T-helper 17 cell (primary cell): ENCODE measurements at regions not wholly inside any gene's neighbourhood (a gene's known extent, or its start where the extent isn't known, plus 50 kb on each side); places are given as distances from the start of the nearest gene placed in this dataset.

Experiments used
- ATAC-seq: fragments of 150-1000 bp; cut with Tn5 transposase; 2 replicates; pipeline ENCODE4 v1.10.0; 2021; ENCODE audit warnings: mild to moderate bottlenecking, moderate library complexity
- DNase-seq, 3 donors: peaks; one replicate each; pipeline versions ENCODE4 v3.0.0 to v3.0.0-alpha.2; 2020 to 2021
- H3K9me3 ChIP-seq: one replicate; pipeline ENCODE4 v1.7.0; 2013; ENCODE audit warnings: low read length, mild to moderate bottlenecking; ENCODE audit not compliant: control insufficient read depth, poor library complexity, severe bottlenecking
- H3K27ac Mint-ChIP-seq: one replicate; pipeline ENCODE4 v1.8.0; 2022; ENCODE audit warnings: mild to moderate bottlenecking, moderate library complexity, mixed read lengths
- H3K27me3 Mint-ChIP-seq: one replicate; pipeline ENCODE4 v1.8.0; 2022; ENCODE audit warnings: mixed read lengths
- H3K36me3 Mint-ChIP-seq: one replicate; pipeline ENCODE4 v1.8.0; 2022; ENCODE audit warnings: low read depth, mixed read lengths
- H3K4me1 Mint-ChIP-seq: one replicate; pipeline ENCODE4 v1.8.0; 2022; ENCODE audit warnings: mild to moderate bottlenecking, mixed read lengths
- H3K4me3 Mint-ChIP-seq: one replicate; pipeline ENCODE4 v1.8.0; 2022; ENCODE audit warnings: mild to moderate bottlenecking, moderate library complexity, mixed read lengths

DNA sequence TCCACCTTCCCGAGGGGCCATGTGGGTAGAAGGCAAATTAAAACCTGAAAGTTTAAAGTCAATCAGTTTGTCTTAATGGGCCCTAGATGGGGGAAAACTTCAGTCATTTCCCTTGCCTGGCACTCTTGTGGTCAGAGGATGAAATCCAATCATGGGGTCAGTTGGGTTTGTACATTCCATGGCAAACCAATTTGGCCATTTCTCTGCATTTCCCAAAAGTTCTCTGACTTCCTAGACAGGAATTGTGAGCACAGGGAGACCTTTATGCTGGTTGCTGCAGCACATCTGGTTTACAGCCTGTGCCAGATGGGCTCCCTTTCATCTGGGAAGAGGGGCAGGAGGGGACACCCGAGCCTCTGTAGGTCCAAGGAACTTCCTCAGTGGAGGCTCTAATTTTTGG, 113.0 kb downstream of the CYP26A1 start:
- DNase-seq = no peak
- no peaks in the 10 kb centered on the region for H3K9me3 ChIP-seq
- no peak for ATAC-seq
- H3K36me3 Mint-ChIP-seq = no peaks in the 10 kb centered on the region
- peaks cover 19% of the 10 kb centered on the region for H3K27me3 Mint-ChIP-seq
- H3K4me3 Mint-ChIP-seq = no peak overlapping the region
- H3K27ac Mint-ChIP-seq = no peak overlapping the region
- no peaks in the 10 kb centered on the region for H3K4me1 Mint-ChIP-seq

DNA sequence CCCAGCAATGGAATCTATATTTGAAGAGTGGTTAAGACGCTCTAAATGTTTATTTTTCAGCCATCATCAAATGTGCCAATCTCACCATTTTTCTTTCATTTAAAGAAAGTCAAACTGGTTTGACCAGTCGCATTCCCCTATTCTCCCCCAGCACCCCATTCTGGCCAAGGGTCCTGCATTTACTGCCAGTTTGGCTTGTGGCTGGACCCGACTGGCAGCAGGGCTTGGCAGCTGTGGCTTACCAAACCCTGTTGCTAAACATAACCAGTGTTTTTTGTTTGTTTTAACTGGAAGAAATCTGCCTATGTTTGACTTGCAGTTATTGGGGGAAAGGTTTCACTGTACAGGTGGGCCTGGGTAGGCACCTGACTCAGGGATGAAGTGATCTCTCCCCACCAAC, 116.3 kb downstream of the CYP26A1 start:
- Mint-ChIP-seq H3K4me3 (no peak overlapping the region), H3K4me1 (no peaks in the 10 kb centered on the region), H3K36me3 (no peaks in the 10 kb centered on the region), H3K27ac (no peak overlapping the region), H3K27me3 (peaks cover 43% of the 10 kb centered on the region)
- ATAC-seq (no peak), DNase-seq (no peak)
- no peaks in the 10 kb centered on the region for H3K9me3 ChIP-seq

DNA sequence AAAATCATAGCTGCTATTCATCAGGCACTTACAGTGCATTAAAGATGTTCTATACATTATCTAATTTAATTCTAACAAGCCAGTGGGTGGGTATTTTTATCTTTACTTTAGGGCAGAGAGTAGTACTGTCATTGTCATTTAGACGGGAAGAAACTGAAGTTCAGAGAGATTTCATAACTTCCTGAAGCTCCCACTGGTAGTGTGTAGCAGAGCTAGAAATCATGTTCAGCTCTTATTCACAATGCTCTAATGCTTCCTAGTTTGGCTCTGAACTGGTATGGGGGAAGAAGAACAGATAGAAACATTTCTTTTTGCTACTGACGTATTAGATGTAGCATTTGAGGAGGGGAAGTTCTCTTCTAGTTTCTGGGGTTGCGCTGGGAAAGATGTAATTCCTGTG, 116.7 kb downstream of the CYP26A1 start:
- ATAC-seq (no peak), DNase-seq (no peak)
- no peaks in the 10 kb centered on the region for H3K4me1 Mint-ChIP-seq
- peaks cover 44% of the 10 kb centered on the region for H3K27me3 Mint-ChIP-seq
- no peak overlapping the region for H3K4me3 Mint-ChIP-seq
- H3K9me3 ChIP-seq = no peaks in the 10 kb centered on the region
- no peaks in the 10 kb centered on the region for H3K36me3 Mint-ChIP-seq
- H3K27ac Mint-ChIP-seq = no peak overlapping the region

DNA sequence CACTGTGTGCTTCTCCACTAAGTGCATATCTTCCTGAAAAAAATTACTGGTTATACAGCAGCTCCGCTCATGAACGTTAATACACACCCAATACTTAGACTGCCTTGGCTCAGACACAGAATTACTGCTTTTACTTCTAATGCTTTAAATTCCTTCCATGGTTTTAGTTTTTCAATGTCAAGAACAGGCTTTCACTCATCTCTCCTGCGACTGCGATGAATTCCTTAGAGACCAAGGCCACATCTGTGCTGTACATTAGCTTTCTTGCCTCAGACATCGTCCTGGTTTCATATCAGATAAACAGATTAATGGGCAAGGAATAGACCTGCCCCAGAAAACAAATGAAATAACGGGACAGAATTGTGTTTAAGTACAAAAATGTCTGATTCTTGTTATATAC, 120.2 kb downstream of the CYP26A1 start:
- peaks cover 4% of the 10 kb centered on the region for H3K4me1 Mint-ChIP-seq
- no peak overlapping the region for H3K4me3 Mint-ChIP-seq

DNA sequence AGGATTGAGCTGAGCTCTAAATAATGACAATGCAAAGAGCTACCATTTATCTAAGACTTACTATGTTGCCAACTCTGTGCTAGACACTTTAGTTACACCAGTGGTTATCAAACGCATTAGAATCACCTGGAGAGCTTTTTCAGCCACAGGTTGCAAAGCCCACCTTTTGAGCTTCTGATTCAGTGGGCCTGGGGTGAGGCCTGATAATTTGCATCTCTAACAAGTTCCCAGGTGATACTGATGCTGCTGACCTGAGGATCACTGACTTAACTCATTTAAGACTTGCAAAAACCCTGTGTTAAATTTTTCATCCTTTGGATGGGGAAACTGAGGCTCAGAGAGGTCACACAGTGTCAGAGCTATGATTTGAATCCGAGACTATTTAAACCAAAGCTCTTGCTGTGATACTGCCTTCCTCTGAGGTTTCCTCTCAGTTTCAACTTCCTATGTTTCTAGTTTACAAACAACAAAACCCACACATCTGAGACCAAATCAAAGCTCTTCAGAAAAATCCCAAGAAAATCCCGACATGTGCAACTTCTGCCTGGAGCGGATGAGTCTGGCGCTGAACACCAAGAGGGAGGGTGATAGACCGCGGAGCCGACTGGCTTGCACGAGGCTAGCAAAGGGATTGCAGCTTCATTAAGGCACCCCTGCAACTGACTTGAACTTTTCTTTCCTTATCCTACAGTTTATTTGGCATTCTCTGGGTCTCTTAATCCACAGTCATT, 124.9 kb downstream of the CYP26A1 start:
- H3K4me1 Mint-ChIP-seq = peaks cover 7% of the 10 kb centered on the region
- DNase-seq (no peak), ATAC-seq (no peak)
- H3K4me3 Mint-ChIP-seq = peak overlapping the region; percentile 36
- H3K36me3 Mint-ChIP-seq = no peaks in the 10 kb centered on the region
- peaks cover 36% of the 10 kb centered on the region for H3K27me3 Mint-ChIP-seq
- H3K27ac Mint-ChIP-seq = no peak overlapping the region
- no peaks in the 10 kb centered on the region for H3K9me3 ChIP-seq

More for the DNA sequence above, 120.2 kb downstream of the CYP26A1 start:
- no peak for DNase-seq
- ATAC-seq = no peak
- H3K9me3 ChIP-seq = no peaks in the 10 kb centered on the region
- Mint-ChIP-seq H3K36me3 (no peaks in the 10 kb centered on the region), H3K27me3 (peaks cover 51% of the 10 kb centered on the region), H3K27ac (no peak overlapping the region)

DNA sequence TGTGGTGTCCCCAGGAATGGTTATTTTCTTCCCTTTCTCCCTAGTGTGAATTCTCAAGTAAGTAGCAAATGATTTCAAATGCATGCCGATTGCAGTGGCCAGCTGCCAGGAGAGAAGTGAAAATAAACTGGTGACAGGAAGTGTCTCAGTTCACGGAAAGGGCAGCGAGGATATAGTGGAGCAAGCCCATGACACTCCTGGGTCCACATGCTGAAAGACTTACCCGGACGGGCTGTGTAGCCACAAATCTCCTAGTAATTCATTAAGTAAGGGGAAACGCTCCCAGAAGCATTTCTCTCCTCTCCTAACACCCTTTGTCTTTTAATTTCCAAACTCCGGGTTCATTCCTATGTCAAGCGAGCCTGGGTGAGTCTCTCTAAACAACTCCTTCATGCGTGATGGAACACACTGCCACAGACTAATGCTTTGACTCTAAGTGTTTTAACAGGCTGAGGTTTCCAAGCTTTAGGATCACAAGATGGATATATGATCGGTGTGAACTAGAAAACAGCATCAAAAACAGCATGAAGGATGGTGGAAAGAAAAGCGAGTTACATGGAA, 125.6 kb downstream of the CYP26A1 start:
- ATAC-seq = no peak
- no peak overlapping the region for H3K27ac Mint-ChIP-seq
- DNase-seq = no peak
- H3K4me1 Mint-ChIP-seq = peaks cover 7% of the 10 kb centered on the region
- no peaks in the 10 kb centered on the region for H3K36me3 Mint-ChIP-seq
- no peaks in the 10 kb centered on the region for H3K9me3 ChIP-seq
- peak overlapping the region; percentile 36 for H3K4me3 Mint-ChIP-seq
- peaks cover 29% of the 10 kb centered on the region for H3K27me3 Mint-ChIP-seq

DNA sequence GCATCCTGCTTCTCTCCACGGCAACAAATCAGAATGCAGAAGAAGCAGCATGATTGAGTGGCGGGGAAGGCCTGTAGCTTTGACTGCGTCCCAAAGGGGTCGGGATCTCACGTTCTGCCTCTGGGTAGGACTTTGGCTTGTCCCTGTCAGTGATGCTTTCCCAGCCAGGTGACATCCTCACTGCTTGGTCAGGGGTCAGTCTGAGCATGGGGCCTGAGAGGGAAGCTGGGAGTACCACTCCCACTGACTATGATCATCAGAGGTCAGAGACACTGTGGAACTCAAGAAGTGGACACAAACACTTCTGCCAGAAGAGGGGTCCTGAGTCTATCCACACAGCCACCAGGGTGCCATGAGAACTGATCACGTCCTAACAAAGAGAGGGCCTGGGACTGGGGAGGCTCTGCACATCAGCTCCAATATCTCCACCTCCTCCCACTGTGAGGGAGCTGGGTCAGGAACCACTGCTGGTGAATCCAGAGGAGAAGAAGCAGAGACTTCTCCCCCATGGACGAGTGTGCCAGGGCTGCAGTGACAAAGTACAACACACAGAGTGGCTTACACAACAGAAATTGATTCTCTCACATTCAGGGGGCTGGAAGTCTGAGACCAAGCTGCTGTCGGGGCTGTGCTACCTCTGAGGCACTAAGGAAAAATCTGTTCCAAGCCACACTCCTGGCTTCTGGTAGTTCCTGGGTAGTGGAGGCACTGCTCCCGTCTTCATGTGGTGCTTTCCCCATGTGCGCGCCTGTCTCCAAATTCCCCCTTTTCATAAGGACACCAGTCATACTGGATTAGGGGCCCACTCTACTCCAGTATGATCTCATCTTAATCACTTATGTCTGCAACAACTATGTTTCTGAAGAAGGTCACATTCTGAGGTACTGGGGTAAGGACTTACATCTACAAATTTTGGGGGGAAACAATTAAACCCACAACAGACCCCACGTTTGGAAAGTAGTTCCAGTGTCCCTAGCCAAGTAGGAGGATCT, 131.1 kb downstream of the CYP26A1 start:
- DNase-seq = no peak
- Mint-ChIP-seq H3K4me3 (no peak overlapping the region), H3K36me3 (no peaks in the 10 kb centered on the region), H3K4me1 (no peaks in the 10 kb centered on the region), H3K27me3 (no peaks in the 10 kb centered on the region), H3K27ac (peak overlapping the region; percentile 16)
- no peaks in the 10 kb centered on the region for H3K9me3 ChIP-seq
- ATAC-seq = no peak

DNA sequence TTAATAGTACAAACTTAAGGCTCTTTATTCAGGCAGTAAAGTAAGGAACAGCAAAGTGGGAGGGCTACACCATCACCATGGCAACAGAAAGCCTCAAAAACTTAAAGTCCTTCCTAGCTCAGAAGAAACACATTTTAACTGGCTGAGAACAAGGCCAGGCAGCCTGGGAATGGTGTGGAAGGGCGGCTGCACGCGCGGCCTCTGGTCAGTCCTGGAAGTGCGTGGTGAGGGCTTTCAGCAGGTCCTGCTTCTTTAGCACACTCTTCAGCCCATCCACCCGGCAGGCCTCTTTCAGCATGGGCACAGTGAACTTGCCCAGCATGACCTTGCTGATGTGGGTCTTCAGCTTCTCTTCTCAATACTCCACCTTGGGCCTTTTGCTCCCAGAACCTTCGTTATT, 133.0 kb downstream of the CYP26A1 start:
- no peak for DNase-seq
- Mint-ChIP-seq H3K27ac (no peak overlapping the region), H3K4me3 (no peak overlapping the region), H3K27me3 (no peaks in the 10 kb centered on the region), H3K4me1 (no peaks in the 10 kb centered on the region), H3K36me3 (no peaks in the 10 kb centered on the region)
- ATAC-seq = no peak
- no peaks in the 10 kb centered on the region for H3K9me3 ChIP-seq

DNA sequence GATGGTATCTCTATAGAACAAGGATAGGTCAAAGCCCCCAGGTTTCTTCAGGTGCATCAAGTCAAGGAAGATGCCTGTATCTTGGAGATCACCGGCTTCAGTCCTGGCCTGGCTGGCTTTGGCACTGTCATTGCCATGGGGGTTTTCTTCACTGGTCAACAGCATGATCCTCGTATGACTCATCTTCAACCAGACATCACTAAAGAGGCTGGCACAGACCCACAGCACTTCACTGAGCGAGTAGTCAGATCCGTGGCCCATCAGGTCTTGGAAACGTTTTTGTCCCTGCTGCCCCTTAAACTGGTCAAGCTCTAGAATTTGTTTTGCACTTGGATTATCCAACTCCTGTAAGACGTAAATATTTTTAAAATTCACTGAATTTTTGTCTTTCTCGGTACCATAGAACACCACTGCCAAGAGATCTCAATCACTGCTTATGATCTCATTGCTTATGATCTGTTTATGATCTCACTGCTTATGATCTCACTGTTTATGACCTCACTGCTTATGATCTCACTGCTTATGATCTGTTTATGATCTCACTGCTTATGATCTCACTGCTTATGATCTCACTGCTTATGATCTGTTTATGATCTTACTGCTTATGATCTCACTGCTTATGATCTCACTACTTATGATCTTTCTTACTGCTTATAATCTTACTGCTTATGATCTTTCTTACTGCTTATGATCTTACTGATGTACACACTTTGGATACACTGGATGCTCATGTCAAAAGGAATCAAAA, 135.2 kb downstream of the CYP26A1 start:
- H3K27me3 Mint-ChIP-seq = peaks cover 6% of the 10 kb centered on the region
- no peaks in the 10 kb centered on the region for H3K4me1 Mint-ChIP-seq
- H3K36me3 Mint-ChIP-seq = no peaks in the 10 kb centered on the region
- DNase-seq (no peak), ATAC-seq (no peak)
- H3K27ac Mint-ChIP-seq = no peak overlapping the region
- no peak overlapping the region for H3K4me3 Mint-ChIP-seq
- H3K9me3 ChIP-seq = no peaks in the 10 kb centered on the region

DNA sequence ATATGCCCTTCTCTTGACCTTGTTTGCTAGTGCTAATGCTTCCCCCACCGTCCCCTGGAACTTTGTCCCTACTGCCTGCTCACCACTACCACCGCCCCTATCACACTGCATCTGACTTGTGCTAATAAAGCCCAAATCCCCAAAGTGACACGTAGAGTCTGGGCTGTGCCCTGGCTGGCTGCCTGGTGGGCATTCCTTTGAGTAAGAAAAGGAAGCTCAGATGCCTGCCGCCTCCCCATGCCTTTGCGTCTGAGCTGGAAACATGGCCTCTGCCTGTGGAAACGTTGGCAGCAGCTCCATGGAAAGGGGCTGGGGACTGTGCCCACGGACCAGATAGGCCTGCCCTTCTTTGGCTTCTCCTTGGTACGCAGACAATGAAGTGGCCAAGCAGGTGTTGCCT, 138.3 kb downstream of the CYP26A1 start:
- no peak for DNase-seq
- H3K4me1 Mint-ChIP-seq = no peaks in the 10 kb centered on the region
- H3K27ac Mint-ChIP-seq = no peak overlapping the region
- peaks cover 2% of the 10 kb centered on the region for H3K36me3 Mint-ChIP-seq
- no peak overlapping the region for H3K4me3 Mint-ChIP-seq
- no peaks in the 10 kb centered on the region for H3K9me3 ChIP-seq
- no peak for ATAC-seq
- H3K27me3 Mint-ChIP-seq = peaks cover 13% of the 10 kb centered on the region

DNA sequence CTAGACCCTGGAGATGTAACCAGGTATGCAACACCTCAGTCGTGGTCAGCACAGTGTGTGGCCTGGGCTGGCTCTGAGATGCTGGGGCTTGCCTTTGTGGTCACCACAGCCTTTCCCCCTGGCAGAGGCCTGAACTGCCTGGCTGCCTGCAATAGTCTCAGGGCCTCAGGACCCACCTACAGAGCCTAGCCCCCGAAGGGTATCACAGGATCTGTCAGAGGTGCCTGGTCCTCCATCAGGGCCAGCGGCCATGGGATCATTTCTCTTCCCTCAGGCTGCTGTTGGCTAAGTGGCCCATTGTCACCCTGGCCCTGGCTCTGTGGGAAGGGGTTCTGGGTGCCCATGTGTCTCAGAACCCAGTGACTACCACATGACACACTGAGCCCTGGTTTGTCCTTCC, 141.6 kb downstream of the CYP26A1 start:
- H3K27me3 Mint-ChIP-seq = peaks cover 33% of the 10 kb centered on the region
- no peak overlapping the region for H3K4me3 Mint-ChIP-seq
- no peak for DNase-seq
- H3K27ac Mint-ChIP-seq = no peak overlapping the region
- no peaks in the 10 kb centered on the region for H3K9me3 ChIP-seq
- peaks cover 2% of the 10 kb centered on the region for H3K36me3 Mint-ChIP-seq
- ATAC-seq = no peak
- H3K4me1 Mint-ChIP-seq = no peaks in the 10 kb centered on the region

DNA sequence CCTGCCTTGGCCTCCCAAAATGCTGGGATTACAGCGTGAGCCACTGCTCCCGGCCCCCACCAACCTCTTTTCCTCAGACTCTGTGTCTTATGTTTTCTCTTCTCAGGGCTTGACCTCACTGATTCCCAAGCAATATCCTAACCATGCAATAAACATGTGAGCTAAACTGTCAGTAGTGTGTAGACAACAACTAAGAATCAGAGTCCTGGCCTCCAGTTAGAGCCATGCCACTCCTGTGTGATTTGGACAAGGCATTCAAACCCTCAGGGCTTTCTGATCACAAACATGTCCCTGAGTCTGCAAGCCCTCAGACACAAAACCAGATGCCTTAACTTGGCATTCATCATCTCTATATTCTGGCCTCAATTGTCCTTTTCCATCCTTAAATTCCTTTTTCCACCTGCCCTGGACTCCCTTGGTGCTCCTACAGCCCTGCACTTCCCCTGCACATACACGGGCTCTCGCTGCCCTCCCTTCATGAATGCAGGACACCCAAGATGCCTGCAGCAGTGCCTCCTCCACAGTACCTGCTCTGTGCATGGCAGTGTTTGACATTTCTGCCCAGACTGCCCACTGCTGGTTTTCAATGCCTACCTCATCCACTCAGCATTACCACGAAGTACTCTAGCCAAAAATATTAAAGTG, 142.8 kb downstream of the CYP26A1 start:
- Mint-ChIP-seq H3K27ac (no peak overlapping the region), H3K36me3 (peaks cover 2% of the 10 kb centered on the region), H3K4me1 (no peaks in the 10 kb centered on the region), H3K27me3 (peaks cover 33% of the 10 kb centered on the region), H3K4me3 (no peak overlapping the region)
- DNase-seq (no peak), ATAC-seq (no peak)
- H3K9me3 ChIP-seq = no peaks in the 10 kb centered on the region
